CD4-positive, alpha-beta T cell treated with Interleukin-17A for 1 hour (primary cell): ENCODE measurements at regions not wholly inside any gene's neighbourhood (a gene's known extent, or its start where the extent isn't known, plus 50 kb on each side); places are given as distances from the start of the nearest gene placed in this dataset.
"Not testable (repeated sequence)": the region's sequence is repeated elsewhere in the genome, so short reads cannot be mapped to it uniquely, and the experiment has no call there.

ENCODE experiments used
- DNase-seq: peaks from one replicate; pipeline ENCODE4 v3.0.0-alpha.2; 2020

GRCh38 chr5:57002959-57003485 lies 51.1 kb upstream of the MIER3 start:
- no peak for DNase-seq

- DNase-seq, result not testable (repeated sequence)
Measured at GRCh38 chr5:57003566-57003965, 51.6 kb upstream of the MIER3 start.

- no peak for DNase-seq
Measured at GRCh38 chr5:57004800-57005199, 52.9 kb upstream of the MIER3 start.

GRCh38 chr5:57007344-57007743 lies 55.4 kb upstream of the MIER3 start:
- DNase-seq, result no peak

- no peak for DNase-seq
Measured at GRCh38 chr5:57009811-57010210, 57.9 kb upstream of the MIER3 start.

GRCh38 chr5:57010786-57011185 lies 58.9 kb upstream of the MIER3 start:
- no peak for DNase-seq

GRCh38 chr5:57012511-57012910 lies 60.6 kb upstream of the MIER3 start:
- DNase-seq, result no peak

- DNase-seq, result no peak
Measured at GRCh38 chr5:57025961-57026360, 74.0 kb upstream of the MIER3 start.

- no peak for DNase-seq
Measured at GRCh38 chr5:57028161-57028560, 76.2 kb upstream of the MIER3 start.

- DNase-seq, result no peak
Measured at GRCh38 chr5:57032151-57032551, 80.2 kb upstream of the MIER3 start.

GRCh38 chr5:57033103-57033502 lies 81.2 kb upstream of the MIER3 start:
- DNase-seq, result no peak

GRCh38 chr5:57033503-57033902 lies 81.6 kb upstream of the MIER3 start:
- DNase-seq, result no peak

- DNase-seq, result no peak
Measured at GRCh38 chr5:57034201-57034916, 82.4 kb upstream of the MIER3 start.

- DNase-seq, result no peak
Measured at GRCh38 chr5:57035955-57036354, 84.0 kb upstream of the MIER3 start.

GRCh38 chr5:57036761-57037160 lies 84.8 kb upstream of the MIER3 start:
- DNase-seq, result no peak

- DNase-seq, result no peak
Measured at GRCh38 chr5:57037355-57037754, 85.4 kb upstream of the MIER3 start.

GRCh38 chr5:57041570-57041969 lies 89.6 kb upstream of the MIER3 start:
- no peak for DNase-seq

- no peak for DNase-seq
Measured at GRCh38 chr5:57042524-57042931, 90.6 kb upstream of the MIER3 start.

GRCh38 chr5:57054135-57054534 lies 102.2 kb upstream of the MIER3 start:
- no peak for DNase-seq

GRCh38 chr5:57054671-57055070 lies 102.7 kb upstream of the MIER3 start:
- DNase-seq, result no peak

- DNase-seq, result no peak
Measured at GRCh38 chr5:57055731-57056130, 103.8 kb upstream of the MIER3 start.

- no peak for DNase-seq
Measured at GRCh38 chr5:57063773-57064172, 110.1 kb upstream of the GPBP1 start.

- DNase-seq, result no peak
Measured at GRCh38 chr5:57066924-57067596, 106.8 kb upstream of the GPBP1 start.

- no peak for DNase-seq
Measured at GRCh38 chr5:57067597-57067924, 106.3 kb upstream of the GPBP1 start.
